AG09309 (cell line): ENCODE measurements at regions not wholly inside any gene's neighbourhood (a gene's known extent, or its start where the extent isn't known, plus 50 kb on each side); places are given as distances from the start of the nearest gene placed in this dataset.
A peak's percentile ranks its signal among the peaks of the same experiment; 100 is the strongest.

ENCODE experiments used
- DNase-seq: peaks from one replicate; pipeline ENCODE4 v3.0.0-alpha.2; 2010; ENCODE audit warnings: low read depth
- H3K4me3 ChIP-seq: 2 replicates; pipeline ENCODE4 v1.5.1; 2011; ENCODE audit warnings: mild to moderate bottlenecking, low read depth, low read length, moderate library complexity; ENCODE audit not compliant: control insufficient read depth
- TF ChIP-seq, protein P1 (sequence below): IDR thresholded peaks from 2 replicates; pipeline ENCODE4 v1.5.1; 2011; ENCODE audit warnings: mild to moderate bottlenecking, low read depth, low read length, inconsistent platforms; ENCODE audit not compliant: insufficient read depth, control insufficient read depth; ENCODE audit errors: missing control alignments

DNA sequence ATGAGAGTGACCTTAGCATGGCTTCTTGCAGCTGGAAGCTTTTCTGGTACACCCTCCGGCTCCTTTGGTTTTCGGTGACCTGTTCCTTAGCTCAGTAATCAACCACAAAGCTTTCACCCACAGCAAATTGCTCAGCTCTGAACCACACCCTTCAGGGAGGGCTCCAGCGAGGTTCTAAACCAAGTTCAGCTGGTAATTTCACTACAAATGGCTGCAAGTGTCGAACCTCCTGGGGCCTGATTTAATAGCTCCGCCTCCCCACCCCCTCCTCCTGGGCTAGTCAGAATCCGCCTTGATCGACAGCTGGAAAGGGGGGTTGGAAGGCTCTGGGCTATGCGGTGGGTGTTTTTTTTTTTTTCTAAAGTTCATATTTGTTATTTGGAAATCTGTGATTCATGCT lies 150.9 kb upstream of the MCTP2 start:
- DNase-seq = peak; percentile 73
- peak overlapping the region; percentile 2 for H3K4me3 ChIP-seq
- TF ChIP-seq, protein P1, sequence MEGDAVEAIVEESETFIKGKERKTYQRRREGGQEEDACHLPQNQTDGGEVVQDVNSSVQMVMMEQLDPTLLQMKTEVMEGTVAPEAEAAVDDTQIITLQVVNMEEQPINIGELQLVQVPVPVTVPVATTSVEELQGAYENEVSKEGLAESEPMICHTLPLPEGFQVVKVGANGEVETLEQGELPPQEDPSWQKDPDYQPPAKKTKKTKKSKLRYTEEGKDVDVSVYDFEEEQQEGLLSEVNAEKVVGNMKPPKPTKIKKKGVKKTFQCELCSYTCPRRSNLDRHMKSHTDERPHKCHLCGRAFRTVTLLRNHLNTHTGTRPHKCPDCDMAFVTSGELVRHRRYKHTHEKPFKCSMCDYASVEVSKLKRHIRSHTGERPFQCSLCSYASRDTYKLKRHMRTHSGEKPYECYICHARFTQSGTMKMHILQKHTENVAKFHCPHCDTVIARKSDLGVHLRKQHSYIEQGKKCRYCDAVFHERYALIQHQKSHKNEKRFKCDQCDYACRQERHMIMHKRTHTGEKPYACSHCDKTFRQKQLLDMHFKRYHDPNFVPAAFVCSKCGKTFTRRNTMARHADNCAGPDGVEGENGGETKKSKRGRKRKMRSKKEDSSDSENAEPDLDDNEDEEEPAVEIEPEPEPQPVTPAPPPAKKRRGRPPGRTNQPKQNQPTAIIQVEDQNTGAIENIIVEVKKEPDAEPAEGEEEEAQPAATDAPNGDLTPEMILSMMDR = no peak

DNA sequence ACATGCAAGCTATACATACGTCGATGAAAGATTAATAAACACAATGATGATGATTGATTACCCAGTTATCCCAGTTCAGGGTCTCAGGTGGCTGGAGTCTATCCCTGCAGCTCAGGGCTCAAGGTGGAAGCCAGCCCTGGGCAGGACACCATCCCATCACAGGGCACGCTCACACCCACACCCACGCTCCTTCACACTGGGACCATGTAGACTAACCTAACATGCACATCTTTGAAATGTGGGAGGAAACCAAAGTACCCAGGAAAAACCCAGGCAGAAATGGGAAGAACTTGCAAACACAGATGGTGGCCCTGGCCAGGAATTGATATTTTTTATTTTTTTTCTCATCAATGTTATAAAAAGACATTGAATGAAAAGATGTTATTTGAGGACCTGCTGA lies 151.4 kb upstream of the MCTP2 start:
- no peak overlapping the region for H3K4me3 ChIP-seq
- TF ChIP-seq, protein P1 = no peak
- no peak for DNase-seq

DNA sequence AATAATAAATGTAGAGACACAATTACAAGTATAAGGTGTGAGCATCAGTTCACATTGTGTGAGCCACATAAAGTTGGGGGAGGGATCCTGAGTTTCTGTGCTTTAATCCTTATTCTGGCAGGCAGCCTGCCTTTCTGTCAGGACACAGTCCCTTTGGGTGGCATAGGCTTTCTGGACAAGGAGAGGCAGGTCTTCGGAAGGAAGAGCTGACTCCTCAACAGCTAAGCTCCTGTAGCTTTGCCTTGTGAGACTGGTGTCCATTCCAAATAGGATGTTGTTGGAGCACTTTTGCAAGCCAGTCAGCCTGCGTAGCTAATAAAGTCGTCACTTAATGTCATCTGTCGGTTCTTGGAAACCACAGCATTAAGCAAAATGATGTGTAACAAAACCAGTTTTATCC lies 151.9 kb upstream of the MCTP2 start:
- DNase-seq = no peak
- TF ChIP-seq, protein P1 = no peak
- H3K4me3 ChIP-seq = no peak overlapping the region

DNA sequence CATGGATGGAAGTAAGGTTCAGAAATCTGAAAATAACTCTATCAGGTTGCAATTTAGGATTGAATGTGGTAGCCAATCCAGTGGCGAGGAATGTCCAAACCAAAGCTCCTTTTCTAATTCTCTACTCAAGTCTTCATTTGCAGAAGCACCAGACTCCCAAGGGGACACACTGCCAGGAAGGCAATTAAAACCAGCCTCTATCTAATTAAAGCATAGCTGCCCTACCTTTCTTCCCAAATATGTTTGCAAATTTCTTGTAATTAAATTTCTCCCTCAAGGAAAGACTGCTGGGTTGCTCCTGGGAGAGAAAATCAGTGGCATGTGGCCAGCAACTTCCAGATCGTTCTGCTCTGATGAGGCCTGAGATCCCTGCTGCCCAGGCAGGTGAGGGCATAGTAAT lies 153.4 kb upstream of the MCTP2 start:
- no peak for DNase-seq
- no peak overlapping the region for H3K4me3 ChIP-seq
- TF ChIP-seq, protein P1 = no peak

DNA sequence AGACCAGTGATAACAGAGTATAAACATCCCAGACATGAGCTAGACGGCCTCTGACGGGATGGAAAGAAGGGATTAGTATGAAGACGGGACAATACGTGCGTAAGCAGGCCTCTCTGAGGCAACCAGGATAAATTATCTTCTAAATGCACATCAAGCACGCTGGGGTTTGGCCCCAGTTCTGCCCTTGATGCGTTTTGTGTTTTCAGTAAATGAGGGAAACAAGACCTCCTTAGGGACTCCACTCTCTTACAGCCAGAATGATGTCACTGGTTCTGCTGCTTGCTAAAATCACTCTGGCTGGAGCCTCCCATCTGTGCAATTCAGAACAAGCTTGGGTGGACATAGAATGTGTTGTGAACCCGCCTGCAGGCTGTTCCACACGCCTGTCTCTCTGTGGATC lies 156.0 kb upstream of the MCTP2 start:
- no peak overlapping the region for H3K4me3 ChIP-seq
- DNase-seq = no peak
- TF ChIP-seq, protein P1 = no peak

DNA sequence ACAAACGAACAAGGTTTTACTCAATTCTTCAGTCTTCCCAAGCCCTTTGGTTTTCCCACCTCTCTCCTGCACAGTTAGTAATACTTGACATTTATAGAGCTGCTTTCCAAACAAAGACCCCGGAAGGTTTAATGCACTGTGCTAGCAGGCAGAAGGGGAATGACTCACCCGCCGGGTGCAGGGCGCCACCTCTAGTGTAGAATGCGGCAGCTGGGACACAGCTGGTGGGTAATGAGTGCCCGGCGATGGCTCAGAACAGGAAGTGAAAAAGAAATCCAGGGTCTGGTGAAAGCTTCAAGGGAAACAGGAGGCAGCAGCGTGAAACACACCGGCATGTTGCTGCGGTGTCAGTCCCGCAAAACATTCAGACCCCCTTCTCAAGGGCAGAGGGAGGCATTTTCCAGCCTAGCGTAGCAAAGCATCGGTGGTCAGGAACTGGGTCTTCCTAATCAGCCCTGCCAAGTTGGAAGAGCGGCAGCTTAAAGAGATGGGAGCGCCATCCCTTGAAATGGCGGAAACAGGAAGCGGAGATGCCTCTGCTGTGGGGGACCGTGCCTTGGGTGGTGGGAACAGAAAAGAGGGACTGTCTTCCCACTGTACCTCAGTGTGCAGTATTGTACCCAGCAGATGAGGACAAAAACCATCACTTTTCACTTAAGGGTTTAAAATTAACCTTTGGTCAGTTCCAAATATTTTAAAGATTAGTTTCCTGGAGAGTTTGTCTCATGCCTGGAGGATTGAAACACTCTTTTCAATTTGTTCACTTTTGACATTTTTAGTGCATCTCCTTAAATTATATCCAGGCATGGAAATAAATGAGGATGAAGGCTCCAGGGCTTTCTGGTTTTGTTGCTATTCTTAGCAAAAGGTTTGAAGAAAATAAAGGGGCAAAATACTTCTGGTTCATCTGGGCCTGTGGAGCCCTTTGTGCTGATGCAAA lies 160.7 kb upstream of the MCTP2 start:
- TF ChIP-seq, protein P1 = no peak
- DNase-seq = no peak
- H3K4me3 ChIP-seq = peak overlapping the region; percentile 28

DNA sequence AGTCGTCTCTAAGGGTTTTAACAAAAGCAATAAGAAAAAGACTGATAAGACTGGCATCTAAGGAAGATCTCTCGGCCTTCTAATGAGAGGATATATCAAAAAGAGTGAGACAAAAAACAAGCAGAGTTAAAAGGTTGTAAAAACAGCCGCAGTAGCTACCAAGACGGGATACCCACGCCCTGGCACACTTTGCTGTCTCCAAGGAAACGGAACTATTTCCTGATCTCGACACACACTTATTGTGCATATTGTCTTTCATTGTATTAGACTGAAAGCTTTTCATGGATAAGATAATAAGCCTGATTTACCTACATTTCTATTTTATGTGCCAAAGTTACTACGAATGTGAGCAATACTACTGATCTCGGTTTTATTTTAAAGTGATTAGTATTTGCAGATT lies 161.5 kb upstream of the MCTP2 start:
- no peak overlapping the region for H3K4me3 ChIP-seq
- TF ChIP-seq, protein P1 = no peak

More for the DNA sequence above, 161.5 kb upstream of the MCTP2 start:
- no peak for DNase-seq
